Esophagus squamous epithelium (tissue), 5 donors: ENCODE measurements at regions not wholly inside any gene's neighbourhood (a gene's known extent, or its start where the extent isn't known, plus 50 kb on each side); places are given as distances from the start of the nearest gene placed in this dataset.
A peak's percentile ranks its signal among the peaks of the same experiment; 100 is the strongest.

Experiments
- DNase-seq: peaks from one replicate; lab custom pipeline; 2025; lab: John Stamatoyannopoulos, UW
- H3K27ac ChIP-seq, 4 donors: fragments of 200-600 bp; sonication (generic); one replicate each; pipeline ENCODE4 v1.5.1; 2016 to 2019; ENCODE audit warnings: mild to moderate bottlenecking in 1 of 4
- H3K27me3 ChIP-seq, 4 donors: fragments of 200-600 bp; sonication (generic); 1 replicate in 3 of 4; 2 replicates in 1 of 4; pipeline versions ENCODE4 v1.5.1 to v1.6.0; 2017 to 2021; ENCODE audit warnings: antibody characterized with exemption in 1 of 4
- H3K36me3 ChIP-seq, 3 donors: fragments of 200-600 bp; sonication (generic); one replicate each; pipeline ENCODE4 v1.5.1; 2016 to 2019
- H3K4me1 ChIP-seq, 3 donors: fragments of 200-600 bp; sonication (generic); one replicate each; pipeline ENCODE4 v1.5.1; 2017 to 2019
- H3K4me3 ChIP-seq, 4 donors: fragments of 200-600 bp; sonication (generic); 1 replicate in 3 of 4; 2 replicates in 1 of 4; pipeline ENCODE4 v1.5.1; 2016 to 2019; ENCODE audit warnings: mild to moderate bottlenecking in 2 of 4, moderate library complexity in 1 of 4
- H3K9me3 ChIP-seq, 3 donors: fragments of 200-600 bp; sonication (generic); one replicate each; pipeline ENCODE4 v1.5.1; 2016 to 2019
- CTCF ChIP-seq, 6 experiments: fragments of 450-650 bp in 4 of 6; fragments of 200-600 bp in 2 of 6; sonication (generic) in 2 of 6; IDR thresholded peaks; one replicate each; pipeline ENCODE4 v1.5.1; 2016 to 2019; ENCODE audit warnings: antibody characterized with exemption in 6 of 6, mild to moderate bottlenecking in 4 of 6, moderate library complexity in 4 of 6
- POLR2A ChIP-seq, 4 donors: fragments of 450-650 bp; IDR thresholded peaks; one replicate each; pipeline ENCODE4 v1.6.1; 2017; ENCODE audit warnings: antibody characterized with exemption in 4 of 4, mild to moderate bottlenecking in 4 of 4, moderate library complexity in 3 of 4
- WGBS, 2 donors: methylation state at CpG; one replicate each; pipeline ENCODE4 v1.1.5; 2018; 5-methylcytosine and 5-hydroxymethylcytosine counted together
- intact Hi-C: fragments of 100-400 bp; cut with DNase I; formaldehyde crosslinking; loops from one replicate; pipeline ENCODE4 v1.15.0; 2022
- donor health status: DM: yes; HTN: yes; CAD: no.

- intact Hi-C loops, result no loop called here
Observed at GRCh38 chr6:14501240-14501639, 383.7 kb downstream of the CD83 start.

GRCh38 chr6:14501914-14502313 is 384.3 kb downstream of the CD83 start:
- Histone ChIP-seq H3K36me3 (no peaks in the 10 kb centered on the region), H3K27ac (peak overlapping the region in 1 of 4 donors; percentile 7), H3K9me3 (no peaks in the 10 kb centered on the region), H3K4me1 (peaks cover 0 to 13% (median 0%) of the 10 kb centered on the region in 3 donors), H3K27me3 (no peaks in the 10 kb centered on the region), H3K4me3 (no peak overlapping the region)
- DNase-seq, result no peak
- intact Hi-C loops, result no loop called here
- TF ChIP-seq CTCF (IDR thresholded peaks at IDR 0.05), result no peak
- no peak for TF ChIP-seq POLR2A (IDR thresholded peaks at IDR 0.05)
- 78 to 85% methylated on average over 2 to 4 of the region's 5 CpGs for WGBS, 2 donors

More at GRCh38 chr6:14501240-14501639, 383.7 kb downstream of the CD83 start:
- Histone ChIP-seq H3K4me3 (no peak overlapping the region), H3K36me3 (no peaks in the 10 kb centered on the region), H3K9me3 (no peaks in the 10 kb centered on the region), H3K27me3 (no peaks in the 10 kb centered on the region), H3K4me1 (peaks cover 0 to 13% (median 0%) of the 10 kb centered on the region in 3 donors), H3K27ac (peak overlapping the region in 1 of 4 donors; percentile 17)
- WGBS, 2 donors, result 74 to 85% methylated on average over 6 to 7 of the region's 7 CpGs
- TF ChIP-seq POLR2A (IDR thresholded peaks at IDR 0.05) (no peak), CTCF (IDR thresholded peaks at IDR 0.05) (no peak)
- no peak for DNase-seq

GRCh38 chr6:14502551-14502950 is 385.0 kb downstream of the CD83 start:
- H3K36me3 ChIP-seq, result no peaks in the 10 kb centered on the region
- 64 to 79% methylated on average over 6 of the region's 6 CpGs for WGBS, 2 donors
- intact Hi-C loops, result no loop called here

GRCh38 chr6:14505401-14505800 is 387.8 kb downstream of the CD83 start:
- TF ChIP-seq CTCF (IDR thresholded peaks at IDR 0.05) (no peak), POLR2A (IDR thresholded peaks at IDR 0.05) (no peak)

More at GRCh38 chr6:14502551-14502950, 385.0 kb downstream of the CD83 start:
- Histone ChIP-seq H3K27me3 (no peaks in the 10 kb centered on the region), H3K27ac (no peak overlapping the region), H3K4me1 (peaks cover 0 to 13% (median 0%) of the 10 kb centered on the region in 3 donors), H3K9me3 (no peaks in the 10 kb centered on the region), H3K4me3 (no peak overlapping the region)
- TF ChIP-seq CTCF (IDR thresholded peaks at IDR 0.05) (no peak), POLR2A (IDR thresholded peaks at IDR 0.05) (no peak)
- no peak for DNase-seq

GRCh38 chr6:14506656-14507246 is 389.2 kb downstream of the CD83 start:
- Histone ChIP-seq H3K4me3 (no peak overlapping the region), H3K36me3 (no peaks in the 10 kb centered on the region), H3K27me3 (no peaks in the 10 kb centered on the region), H3K27ac (no peak overlapping the region), H3K9me3 (no peaks in the 10 kb centered on the region), H3K4me1 (no peaks in the 10 kb centered on the region)
- no peak for DNase-seq
- TF ChIP-seq CTCF (IDR thresholded peaks at IDR 0.05) (no peak), POLR2A (IDR thresholded peaks at IDR 0.05) (no peak)
- 79 to 86% methylated on average over 6 of the region's 6 CpGs for WGBS, 2 donors
- intact Hi-C loops, result no loop called here

More at GRCh38 chr6:14505401-14505800, 387.8 kb downstream of the CD83 start:
- Histone ChIP-seq H3K36me3 (no peaks in the 10 kb centered on the region), H3K9me3 (no peaks in the 10 kb centered on the region), H3K27me3 (no peaks in the 10 kb centered on the region), H3K4me3 (no peak overlapping the region), H3K27ac (no peak overlapping the region), H3K4me1 (peaks cover 0 to 2% (median 0%) of the 10 kb centered on the region in 3 donors)
- DNase-seq, result no peak
- intact Hi-C loops, result no loop called here
- 89 to 98% methylated on average over 5 to 6 of the region's 6 CpGs for WGBS, 2 donors
